B cell (primary cell): ENCODE measurements at regions not wholly inside any gene's neighbourhood (a gene's known extent, or its start where the extent isn't known, plus 50 kb on each side); places are given as distances from the start of the nearest gene placed in this dataset.

Experiments
- ATAC-seq: fragments of 200-7000 bp; cut with Tn5 transposase; one replicate; pipeline ENCODE4 v1.10.0; 2021; ENCODE audit warnings: low read depth, mild to moderate bottlenecking, moderate number of reproducible peaks, moderate library complexity
- CTCF ChIA-PET: fragments of 350-600 bp; sonication (Branson Sonifier 250); formaldehyde crosslinking; loops from one replicate; lab custom pipeline; 2021; ENCODE audit warnings: antibody characterized with exemption, inconsistent platforms; lab: Charles Lee
- POLR2A ChIA-PET: fragments of 350-600 bp; sonication (Branson Sonifier 250); formaldehyde crosslinking; loops from one replicate; lab custom pipeline; 2021; ENCODE audit warnings: antibody characterized with exemption; lab: Charles Lee
- DNase-seq: peaks from one replicate; pipeline ENCODE4 v3.0.0; 2013
- H2AFZ ChIP-seq: 2 replicates; pipeline ENCODE4 v1.6.1; 2012; ENCODE audit warnings: mild to moderate bottlenecking, low read depth, low read length; ENCODE audit not compliant: insufficient read depth, poor library complexity, severe bottlenecking
- H3K27ac ChIP-seq, 2 donors: 1 replicate in 1 of 2; 2 replicates in 1 of 2; pipeline ENCODE4 v1.5.1; 2012 to 2013; ENCODE audit warnings: low read length in 2 of 2, mild to moderate bottlenecking in 2 of 2, moderate library complexity in 1 of 2
- H3K27me3 ChIP-seq, 4 experiments: fragments of 200-600 bp in 1 of 4; sonication (generic) in 1 of 4; replicated peaks in 1 of 4; 1 replicate in 2 of 4; 2 replicates in 2 of 4; pipeline versions ENCODE4 v1.6.1 to v1.7.0; 2013 to 2016; ENCODE audit warnings: low read length in 3 of 4, mild to moderate bottlenecking in 2 of 4, mixed read lengths in 1 of 4, moderate library complexity in 1 of 4; ENCODE audit not compliant: insufficient read depth in 4 of 4, control insufficient read depth in 3 of 4; ENCODE audit errors: control extremely low read depth in 1 of 4
- H3K36me3 ChIP-seq, 2 experiments: replicated peaks in 1 of 2; 1 replicate in 1 of 2; 2 replicates in 1 of 2; pipeline versions ENCODE4 v1.6.1 to v1.7.1; 2013; ENCODE audit warnings: low read length in 1 of 2; ENCODE audit not compliant: insufficient read depth in 2 of 2, control insufficient read depth in 1 of 2; ENCODE audit errors: control extremely low read depth in 1 of 2, extremely low read depth in 1 of 2
- H3K4me1 ChIP-seq, 2 donors: fragments of 200-600 bp in 1 of 2; sonication (generic) in 1 of 2; 1 replicate in 1 of 2; 2 replicates in 1 of 2; pipeline versions ENCODE4 v1.5.1 to v1.6.1; 2013 to 2017; ENCODE audit warnings: low read length in 2 of 2; ENCODE audit not compliant: control insufficient read depth in 2 of 2, insufficient read depth in 2 of 2
- H3K4me2 ChIP-seq: replicated peaks from 2 replicates; pipeline ENCODE3; 2012; ENCODE audit warnings: mild to moderate bottlenecking, low read depth, low read length; ENCODE audit not compliant: poor library complexity, severe bottlenecking
- H3K4me3 ChIP-seq, 5 experiments: fragments of 200-600 bp in 1 of 5; sonication (generic) in 1 of 5; 1 replicate in 3 of 5; 2 replicates in 2 of 5; pipeline versions ENCODE4 v1.5.1 to v1.7.0; 2011 to 2016; ENCODE audit warnings: low read length in 4 of 5, mild to moderate bottlenecking in 4 of 5, low read depth in 2 of 5, control low read depth in 1 of 5, moderate library complexity in 1 of 5; ENCODE audit not compliant: insufficient read depth in 1 of 5; ENCODE audit errors: control extremely low read depth in 1 of 5, extremely low read depth in 1 of 5
- H3K79me2 ChIP-seq: fragments of 200-600 bp; sonication (generic); one replicate; pipeline ENCODE4 v1.6.0; 2016; ENCODE audit warnings: low read length; ENCODE audit not compliant: control insufficient read depth, insufficient read depth
- H3K9ac ChIP-seq: fragments of 200-600 bp; sonication (generic); 2 replicates; pipeline ENCODE4 v1.6.1; 2017; ENCODE audit warnings: mild to moderate bottlenecking, low read length, moderate library complexity
- H3K9me3 ChIP-seq, 3 donors: one replicate each; pipeline versions ENCODE4 v1.6.1 to v1.7.1; 2013; ENCODE audit warnings: low read length in 2 of 3; ENCODE audit not compliant: control insufficient read depth in 2 of 3, insufficient read depth in 1 of 3; ENCODE audit errors: control extremely low read depth in 1 of 3
- H4K20me1 ChIP-seq: 2 replicates; pipeline ENCODE4 v1.6.0; 2012; ENCODE audit warnings: mild to moderate bottlenecking, low read length; ENCODE audit not compliant: insufficient read depth, control insufficient read depth, poor library complexity, severe bottlenecking
- H3K27ac Mint-ChIP-seq: one replicate; pipeline ENCODE4 v1.8.0; 2021; ENCODE audit warnings: mixed read lengths
- H3K27me3 Mint-ChIP-seq: one replicate; pipeline ENCODE4 v1.8.0; 2021; ENCODE audit warnings: mixed read lengths
- H3K4me1 Mint-ChIP-seq: one replicate; pipeline ENCODE4 v1.8.0; 2021; ENCODE audit warnings: mixed read lengths
- H3K4me3 Mint-ChIP-seq: one replicate; pipeline ENCODE4 v1.8.0; 2021; ENCODE audit warnings: mixed read lengths
- H3K9me3 Mint-ChIP-seq: one replicate; pipeline ENCODE4 v1.8.0; 2022; ENCODE audit warnings: mixed read lengths; ENCODE audit not compliant: insufficient read depth
- CTCF ChIP-seq: fragments of 200-600 bp; IDR thresholded peaks from one replicate; pipeline ENCODE4 v1.8.0; 2022; ENCODE audit warnings: antibody characterized with exemption, mild to moderate bottlenecking
- EZH2 ChIP-seq: IDR thresholded peaks from 2 replicates; pipeline ENCODE4 v1.6.1; 2012; ENCODE audit warnings: borderline replicate concordance, low read depth, mild to moderate bottlenecking, moderate library complexity, low read length; ENCODE audit not compliant: insufficient read depth, poor library complexity, severe bottlenecking
- WGBS: methylation state at CpG from one replicate; pipeline ENCODE4 v1.1.5; 2013; ENCODE audit warnings: missing lambda C conversion rate; ENCODE audit not compliant: insufficient coverage; 5-methylcytosine and 5-hydroxymethylcytosine counted together
- intact Hi-C: fragments of 100-400 bp; cut with micrococcal nuclease; formaldehyde crosslinking; loops from one replicate; pipeline ENCODE4 v1.10.0; 2022

DNA sequence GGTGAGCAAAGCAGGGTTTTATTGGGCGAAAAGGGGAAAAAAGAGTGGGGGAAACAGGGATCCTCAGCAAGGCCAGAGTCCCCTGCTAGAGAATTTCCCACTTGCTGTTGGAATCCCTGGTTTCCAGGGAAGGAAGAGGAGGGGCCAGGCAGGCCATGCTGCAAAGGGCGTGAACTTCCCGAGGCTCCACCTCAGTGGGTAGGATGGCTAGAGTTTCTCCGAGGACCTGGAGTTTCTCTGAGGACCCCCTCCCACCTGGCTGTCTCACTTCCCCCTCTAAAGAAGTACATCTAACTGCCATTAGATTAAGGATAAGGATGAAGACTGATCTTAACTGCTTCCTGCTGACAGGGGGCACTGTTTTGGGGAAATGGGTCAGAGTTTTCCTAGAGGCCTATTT is 1239.3 kb upstream of the GJE1 start:
- H2AFZ ChIP-seq, result no peak overlapping the region
- H3K27me3 ChIP-seq, result no peaks in the 10 kb centered on the region
- no peaks in the 10 kb centered on the region for H3K4me1 Mint-ChIP-seq
- H3K27ac ChIP-seq, result no peak overlapping the region
- DNase-seq (no peak), ATAC-seq (no peak)
- no peaks in the 10 kb centered on the region for H3K9me3 Mint-ChIP-seq
- no peaks in the 10 kb centered on the region for H3K79me2 ChIP-seq
- intact Hi-C loops, result no loop called here
- CTCF ChIA-PET, result no interaction called here
- H3K27ac Mint-ChIP-seq, result no peak overlapping the region
- POLR2A ChIA-PET, result no interaction called here
- peaks cover 0 to 3% (median 0%) of the 10 kb centered on the region in 3 donors for H3K9me3 ChIP-seq
- WGBS, result 0% methylated on average over 1 of the region's 4 CpGs
- no peak overlapping the region for H3K9ac ChIP-seq
- H3K27me3 Mint-ChIP-seq, result no peaks in the 10 kb centered on the region
- H3K4me1 ChIP-seq, result no peaks in the 10 kb centered on the region
- H4K20me1 ChIP-seq, result no peaks in the 10 kb centered on the region
- TF ChIP-seq CTCF (no peak), EZH2 (no peak)
- H3K4me3 ChIP-seq, result no peak overlapping the region
- H3K4me2 ChIP-seq, result no peak overlapping the region
- no peaks in the 10 kb centered on the region for H3K36me3 ChIP-seq
- no peak overlapping the region for H3K4me3 Mint-ChIP-seq

DNA sequence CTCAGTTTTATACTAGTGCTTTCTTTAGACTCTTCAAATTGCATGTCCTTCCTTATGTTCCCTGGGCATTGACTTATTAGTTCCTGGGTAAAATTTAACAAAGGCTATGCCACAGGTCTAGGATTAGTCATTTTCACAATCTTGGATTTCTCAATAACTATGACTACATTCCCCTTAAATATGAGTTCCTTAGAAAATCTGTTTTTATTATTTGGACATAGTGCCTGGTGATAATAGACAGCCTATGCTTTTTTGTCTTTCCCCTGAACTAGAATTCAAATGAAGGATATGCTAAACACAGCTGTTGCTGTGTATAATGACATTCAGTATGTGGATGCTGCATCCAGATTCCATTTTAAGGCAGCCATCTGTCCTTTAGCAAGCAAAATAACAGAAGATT is 1252.8 kb upstream of the GJE1 start:
- H3K27me3 Mint-ChIP-seq, result no peaks in the 10 kb centered on the region
- CTCF ChIA-PET, result no interaction called here

More for the DNA sequence above, 1252.8 kb upstream of the GJE1 start:
- H3K9ac ChIP-seq, result no peak overlapping the region
- no peaks in the 10 kb centered on the region for H3K27me3 ChIP-seq
- H3K9me3 Mint-ChIP-seq, result no peaks in the 10 kb centered on the region
- no peaks in the 10 kb centered on the region for H3K4me1 ChIP-seq
- H3K27ac Mint-ChIP-seq, result no peak overlapping the region
- H3K36me3 ChIP-seq, result no peaks in the 10 kb centered on the region
- no peaks in the 10 kb centered on the region for H4K20me1 ChIP-seq
- POLR2A ChIA-PET, result no interaction called here
- no peak overlapping the region for H3K4me3 ChIP-seq
- H3K9me3 ChIP-seq, result no peaks in the 10 kb centered on the region
- ATAC-seq (no peak), DNase-seq (no peak)
- no peak overlapping the region for H3K4me3 Mint-ChIP-seq
- H3K4me2 ChIP-seq, result no peak overlapping the region
- TF ChIP-seq CTCF (no peak), EZH2 (no peak)
- H3K27ac ChIP-seq, result no peak overlapping the region
- H3K79me2 ChIP-seq, result no peaks in the 10 kb centered on the region
- no peak overlapping the region for H2AFZ ChIP-seq
- intact Hi-C loops, result no loop called here
- H3K4me1 Mint-ChIP-seq, result no peaks in the 10 kb centered on the region
